Astrocyte (in vitro differentiated cells and primary cell): ENCODE measurements at regions not wholly inside any gene's neighbourhood (a gene's known extent, or its start where the extent isn't known, plus 50 kb on each side); places are given as distances from the start of the nearest gene placed in this dataset.

Experiments used
- DNase-seq: peaks from one replicate; pipeline ENCODE4 v3.0.0-alpha.2; 2010; ENCODE audit warnings: low read depth
- FAIRE-seq: peaks from 2 replicates; lab custom pipeline; 2011; peaks lifted over from hg19 to GRCh38; lab: Jason Lieb, UNC
- H2AFZ ChIP-seq: 2 replicates; pipeline ENCODE4 v1.6.0; 2012; ENCODE audit warnings: low read depth, low read length, inconsistent platforms
- H3K27ac ChIP-seq: 2 replicates; pipeline ENCODE4 v1.5.1; 2011; ENCODE audit warnings: low read depth, low read length, inconsistent platforms
- H3K27me3 ChIP-seq: 2 replicates; pipeline ENCODE4 v1.6.0; 2011; ENCODE audit warnings: low read length, inconsistent platforms; ENCODE audit not compliant: insufficient read depth
- H3K36me3 ChIP-seq: 2 replicates; pipeline ENCODE4 v1.5.1; 2011; ENCODE audit warnings: low read length, inconsistent platforms; ENCODE audit not compliant: insufficient read depth
- H3K4me1 ChIP-seq: 2 replicates; pipeline ENCODE4 v1.5.1; 2011; ENCODE audit warnings: low read length, inconsistent platforms; ENCODE audit not compliant: insufficient read depth
- H3K4me2 ChIP-seq: 2 replicates; pipeline ENCODE4 v1.6.0; 2012; ENCODE audit warnings: low read length, inconsistent platforms
- H3K4me3 ChIP-seq: 2 replicates; pipeline ENCODE4 v1.5.1; 2011; ENCODE audit warnings: low read depth, mild to moderate bottlenecking, low read length, inconsistent platforms; ENCODE audit not compliant: insufficient read depth
- H3K79me2 ChIP-seq: 2 replicates; pipeline ENCODE4 v1.6.0; 2012; ENCODE audit warnings: mild to moderate bottlenecking, low read length, inconsistent platforms; ENCODE audit not compliant: insufficient read depth
- H3K9ac ChIP-seq: 2 replicates; pipeline ENCODE4 v1.6.0; 2012; ENCODE audit warnings: mild to moderate bottlenecking, low read length, inconsistent platforms
- H3K9me3 ChIP-seq: 2 replicates; pipeline ENCODE4 v1.5.1; 2012; ENCODE audit warnings: low read depth, mild to moderate bottlenecking, low read length, inconsistent platforms; ENCODE audit not compliant: insufficient read depth
- H4K20me1 ChIP-seq: 2 replicates; pipeline ENCODE4 v1.6.0; 2012; ENCODE audit warnings: low read length, inconsistent platforms; ENCODE audit not compliant: insufficient read depth
- H3K27ac Mint-ChIP-seq: one replicate; pipeline ENCODE4 v1.8.0; 2021; ENCODE audit warnings: mild to moderate bottlenecking, mixed read lengths; ENCODE audit not compliant: unreplicated experiment
- H3K27me3 Mint-ChIP-seq: one replicate; pipeline ENCODE4 v1.8.0; 2021; ENCODE audit warnings: low read depth, mixed read lengths; ENCODE audit not compliant: unreplicated experiment
- H3K36me3 Mint-ChIP-seq: one replicate; pipeline ENCODE4 v1.8.0; 2021; ENCODE audit warnings: low read depth, mixed read lengths; ENCODE audit not compliant: unreplicated experiment
- H3K4me1 Mint-ChIP-seq: one replicate; pipeline ENCODE4 v1.8.0; 2021; ENCODE audit warnings: low read depth, mixed read lengths; ENCODE audit not compliant: unreplicated experiment
- H3K4me3 Mint-ChIP-seq: one replicate; pipeline ENCODE4 v1.8.0; 2021; ENCODE audit warnings: mild to moderate bottlenecking, moderate library complexity, mixed read lengths; ENCODE audit not compliant: unreplicated experiment
- H3K9me3 Mint-ChIP-seq: one replicate; pipeline ENCODE4 v1.8.0; 2021; ENCODE audit warnings: mild to moderate bottlenecking, mixed read lengths; ENCODE audit not compliant: unreplicated experiment
- CTCF ChIP-seq: IDR thresholded peaks from 2 replicates; pipeline ENCODE4 v1.5.1; 2011; ENCODE audit warnings: low read depth, mild to moderate bottlenecking, inconsistent platforms, low read length, moderate library complexity; ENCODE audit not compliant: insufficient read depth
- EZH2 ChIP-seq: IDR thresholded peaks from 2 replicates; pipeline ENCODE4 v1.6.1; 2012; ENCODE audit warnings: mild to moderate bottlenecking, low read length, inconsistent platforms; ENCODE audit not compliant: insufficient read depth

GRCh38 chr9:81844131-81844567 is 84.1 kb upstream of the SPATA31D4 start:
- no peaks in the 10 kb centered on the region for H3K79me2 ChIP-seq
- TF ChIP-seq CTCF: no peak
- TF ChIP-seq EZH2: no peak
- H3K9me3 Mint-ChIP-seq: no peaks in the 10 kb centered on the region
- H3K4me2 ChIP-seq: no peak overlapping the region
- no peaks in the 10 kb centered on the region for H3K36me3 Mint-ChIP-seq
- no peak overlapping the region for H3K27ac ChIP-seq
- peak overlapping the region; percentile 78 for H3K27ac Mint-ChIP-seq
- no peaks in the 10 kb centered on the region for H3K36me3 ChIP-seq
- H3K27me3 ChIP-seq: no peaks in the 10 kb centered on the region
- DNase-seq: no peak
- no peak overlapping the region for H2AFZ ChIP-seq
- no peaks in the 10 kb centered on the region for H4K20me1 ChIP-seq
- no peak overlapping the region for H3K4me3 ChIP-seq
- H3K9ac ChIP-seq: no peak overlapping the region
- H3K4me1 ChIP-seq: no peaks in the 10 kb centered on the region
- no peak for FAIRE-seq
- no peaks in the 10 kb centered on the region for H3K27me3 Mint-ChIP-seq
- peaks cover 12% of the 10 kb centered on the region for H3K4me1 Mint-ChIP-seq
- no peak overlapping the region for H3K4me3 Mint-ChIP-seq
- no peaks in the 10 kb centered on the region for H3K9me3 ChIP-seq

- no peaks in the 10 kb centered on the region for H3K9me3 ChIP-seq
- H3K27me3 ChIP-seq: no peaks in the 10 kb centered on the region
- Mint-ChIP-seq H3K4me1 (peaks cover 12% of the 10 kb centered on the region), H3K27me3 (no peaks in the 10 kb centered on the region), H3K4me3 (no peak overlapping the region), H3K27ac (no peak overlapping the region), H3K36me3 (no peaks in the 10 kb centered on the region), H3K9me3 (no peaks in the 10 kb centered on the region)
- DNase-seq (no peak), FAIRE-seq (no peak)
- H3K4me2 ChIP-seq: peak overlapping the region; percentile 40
- no peak overlapping the region for H2AFZ ChIP-seq
- H3K4me3 ChIP-seq: no peak overlapping the region
- no peaks in the 10 kb centered on the region for H3K79me2 ChIP-seq
- no peaks in the 10 kb centered on the region for H3K4me1 ChIP-seq
- no peak overlapping the region for H3K27ac ChIP-seq
- no peak for TF ChIP-seq CTCF
- no peak for TF ChIP-seq EZH2
- no peak overlapping the region for H3K9ac ChIP-seq
- H4K20me1 ChIP-seq: no peaks in the 10 kb centered on the region
- no peaks in the 10 kb centered on the region for H3K36me3 ChIP-seq
Observed at GRCh38 chr9:81847181-81847915, 80.9 kb upstream of the SPATA31D4 start.

- Mint-ChIP-seq H3K36me3 (no peaks in the 10 kb centered on the region), H3K4me1 (peaks cover 7% of the 10 kb centered on the region), H3K27ac (no peak overlapping the region), H3K27me3 (no peaks in the 10 kb centered on the region), H3K4me3 (no peak overlapping the region), H3K9me3 (no peaks in the 10 kb centered on the region)
- Histone ChIP-seq H3K27ac (no peak overlapping the region), H4K20me1 (no peaks in the 10 kb centered on the region), H3K4me1 (no peaks in the 10 kb centered on the region), H3K27me3 (no peaks in the 10 kb centered on the region), H2AFZ (no peak overlapping the region), H3K36me3 (no peaks in the 10 kb centered on the region), H3K9me3 (no peaks in the 10 kb centered on the region), H3K4me3 (no peak overlapping the region), H3K9ac (no peak overlapping the region), H3K4me2 (no peak overlapping the region), H3K79me2 (no peaks in the 10 kb centered on the region)
- peak; percentile 26 for DNase-seq
- FAIRE-seq: no peak
- peak; percentile 46 for TF ChIP-seq CTCF
- no peak for TF ChIP-seq EZH2
Observed at GRCh38 chr9:81848472-81848871, 79.8 kb upstream of the SPATA31D4 start.
